ENCODE measurements at regions not wholly inside any gene's neighbourhood (a gene's known extent, or its start where the extent isn't known, plus 50 kb on each side); places are given as distances from the start of the nearest gene placed in this dataset.
"Not testable (repeated sequence)": the region's sequence is repeated elsewhere in the genome, so short reads cannot be mapped to it uniquely, and the experiment has no call there.

- DNase-seq (ENCODE audit: low spot score): not testable (repeated sequence)
Measured at GRCh38 chr7:65510187-65510538, 136.5 kb downstream of the ZNF92 start.

DNA sequence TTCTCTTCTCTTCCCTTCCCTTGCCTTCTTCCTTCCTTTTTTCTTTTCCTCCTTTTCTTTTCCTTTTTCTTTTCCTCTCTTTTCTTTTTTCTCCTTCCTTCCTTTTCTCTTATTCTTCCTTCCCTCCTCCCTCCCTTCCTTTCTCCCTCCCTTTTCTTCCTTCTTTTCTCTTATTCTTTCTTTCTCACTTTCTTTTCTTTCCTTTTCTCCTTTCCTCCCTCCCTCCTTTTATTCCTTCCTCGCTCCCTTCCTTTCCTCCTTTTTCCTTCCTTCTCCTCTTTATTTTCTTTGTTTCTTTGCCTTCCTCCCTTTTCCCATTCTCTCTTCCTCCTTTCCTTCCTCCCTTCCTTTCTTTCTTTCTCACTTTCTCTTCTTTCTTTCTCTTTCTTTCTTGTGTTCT lies 146.1 kb downstream of the ZNF92 start:
- not testable (repeated sequence) for DNase-seq (ENCODE audit: low spot score)

- DNase-seq (ENCODE audit: low spot score): not testable (repeated sequence)
Measured at GRCh38 chr7:65545465-65546161, 172.0 kb downstream of the ZNF92 start.

GRCh38 chr7:65549589-65550443 lies 176.2 kb downstream of the ZNF92 start:
- DNase-seq (ENCODE audit: low spot score): not testable (repeated sequence)

DNA sequence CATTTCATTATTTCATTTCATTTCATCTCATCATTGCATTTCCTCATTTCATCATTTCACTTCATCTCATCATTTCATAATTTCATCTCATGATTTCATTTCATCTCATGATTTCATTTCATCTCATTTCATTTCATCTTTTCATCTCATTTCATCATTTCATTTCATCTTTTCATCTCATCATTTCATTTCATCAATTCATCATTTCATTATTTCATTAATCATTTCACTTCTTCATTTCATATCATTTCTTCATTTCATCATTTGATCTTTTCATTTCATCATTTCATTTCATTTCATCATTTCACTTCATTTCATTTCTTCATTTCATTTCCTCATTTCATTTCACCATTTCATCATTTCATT lies 176.8 kb downstream of the ZNF92 start:
- DNase-seq (ENCODE audit: low spot score): not testable (repeated sequence)

DNA sequence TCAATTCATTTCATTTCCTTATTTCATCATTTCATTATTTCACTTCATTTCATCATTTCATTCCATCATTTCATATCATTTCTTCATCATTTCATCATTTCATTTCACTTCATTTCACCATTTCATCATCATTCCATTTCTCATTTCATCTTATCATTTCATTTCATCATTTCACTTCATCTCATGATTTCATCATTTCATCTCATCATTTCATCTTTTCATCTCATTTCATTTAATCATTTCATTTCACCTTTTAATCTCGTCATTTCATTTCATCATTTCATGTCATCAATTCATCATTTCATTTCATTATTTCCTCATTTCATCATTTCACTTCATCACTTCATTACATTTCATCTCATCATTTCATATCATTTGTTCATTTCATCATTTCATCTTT lies 177.4 kb downstream of the ZNF92 start:
- not testable (repeated sequence) for DNase-seq (ENCODE audit: low spot score)

GRCh38 chr7:65554553-65555476 lies 181.2 kb downstream of the ZNF92 start:
- not testable (repeated sequence) for DNase-seq (ENCODE audit: low spot score)

DNA sequence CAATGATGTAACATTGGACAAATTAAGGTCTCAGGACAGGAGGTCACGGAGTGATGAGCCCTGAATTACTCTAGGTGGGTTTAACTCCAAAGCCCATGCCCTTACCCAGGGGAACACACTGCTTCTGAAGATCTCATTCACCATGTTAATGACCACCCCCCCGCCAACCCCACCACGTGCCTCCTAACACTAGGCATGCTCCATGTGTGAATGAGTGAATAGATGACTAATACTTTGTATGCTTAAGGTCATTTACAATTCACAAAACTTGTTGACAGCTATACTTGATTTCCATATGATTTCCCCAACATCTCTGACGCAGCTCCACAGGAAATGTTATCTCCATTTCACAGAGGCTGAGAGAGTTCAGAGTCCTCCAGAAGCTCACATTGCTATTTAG lies 184.9 kb downstream of the ZNF92 start:
- DNase-seq (ENCODE audit: low spot score): not testable (repeated sequence)

- DNase-seq (ENCODE audit: low spot score): not testable (repeated sequence)
Measured at GRCh38 chr7:65561786-65562372, 188.2 kb downstream of the ZNF92 start.

DNA sequence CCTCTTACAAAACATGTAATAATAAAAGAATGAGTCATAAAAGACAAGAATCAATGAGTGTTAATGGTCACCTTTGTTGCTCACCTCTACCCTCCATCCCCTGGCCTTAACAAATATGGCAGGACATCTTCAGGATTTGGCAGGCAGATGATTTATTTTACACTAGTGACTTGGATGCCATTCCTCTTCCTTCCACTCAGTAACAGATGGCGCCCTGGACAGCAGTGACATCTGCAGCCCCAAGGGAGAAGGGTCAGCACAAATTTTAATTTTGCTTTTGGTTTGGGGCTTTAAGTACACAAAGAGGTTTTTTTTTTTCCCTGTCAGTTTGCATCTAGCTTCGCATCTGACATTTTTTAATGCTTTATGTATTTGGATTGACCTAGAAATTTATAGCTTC lies 188.9 kb downstream of the ZNF92 start:
- not testable (repeated sequence) for DNase-seq (ENCODE audit: low spot score)

DNA sequence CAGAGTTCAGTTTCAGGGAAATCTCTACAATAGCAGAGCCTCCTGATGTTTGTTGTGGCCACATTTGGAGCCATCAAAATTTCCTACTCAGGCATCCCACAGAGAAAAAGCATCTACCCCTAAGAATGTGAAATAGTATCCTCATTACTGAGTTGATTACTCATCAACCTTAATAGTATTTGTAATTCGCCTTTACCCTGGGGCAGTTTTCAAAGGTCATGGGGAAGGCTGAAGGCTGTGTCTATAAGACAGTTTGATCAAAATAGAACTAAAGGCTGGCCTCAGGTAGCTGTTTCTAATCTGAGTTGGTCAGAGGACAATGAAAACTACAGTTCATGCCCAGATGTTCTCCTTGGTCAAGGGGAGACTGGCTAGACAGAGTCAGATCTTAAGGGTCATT lies 189.7 kb downstream of the ZNF92 start:
- not testable (repeated sequence) for DNase-seq (ENCODE audit: low spot score)

GRCh38 chr7:65568226-65568625 lies 194.6 kb downstream of the ZNF92 start:
- not testable (repeated sequence) for DNase-seq (ENCODE audit: low spot score)

DNA sequence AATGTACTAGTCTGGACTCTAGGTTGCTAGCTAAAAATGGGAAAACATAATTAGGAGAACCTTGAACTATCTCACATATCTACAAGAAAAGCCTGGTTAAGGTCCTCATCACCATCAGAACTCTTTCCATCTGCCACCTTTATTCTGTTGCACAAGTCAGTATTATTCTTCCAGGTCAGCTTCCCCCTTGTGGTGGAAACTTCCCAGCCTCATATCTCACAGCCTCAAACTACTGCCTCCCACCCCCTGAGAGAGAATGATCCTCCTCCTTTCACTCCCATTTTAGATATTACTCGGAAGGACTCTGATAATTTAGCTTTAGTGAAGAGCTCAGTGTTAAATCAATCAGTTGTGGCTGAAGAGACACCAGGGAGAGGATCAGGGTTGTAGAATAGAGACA lies 197.3 kb downstream of the ZNF92 start:
- not testable (repeated sequence) for DNase-seq (ENCODE audit: low spot score)

GRCh38 chr7:65572581-65572980 lies 198.9 kb downstream of the ZNF92 start:
- not testable (repeated sequence) for DNase-seq (ENCODE audit: low spot score)

DNA sequence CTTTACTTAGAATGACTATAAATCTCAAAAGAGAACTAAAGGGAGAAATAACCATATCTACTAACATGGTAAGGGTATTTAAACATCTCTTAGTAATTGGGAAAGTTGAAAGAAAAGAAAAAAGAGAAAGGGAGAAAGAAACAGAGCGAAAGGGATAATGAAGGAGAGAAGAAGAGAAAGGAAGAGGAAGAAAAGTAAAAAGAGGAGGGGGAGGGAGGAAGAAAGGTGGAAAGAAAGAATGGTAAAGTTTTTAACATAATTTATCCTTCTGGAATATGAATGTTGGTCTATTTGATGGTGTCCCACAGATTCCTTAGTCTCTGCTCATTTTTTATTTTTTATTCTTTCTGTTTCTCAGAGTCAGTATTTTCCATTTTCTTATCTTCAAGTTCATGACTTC lies 202.7 kb downstream of the ZNF92 start:
- DNase-seq (ENCODE audit: low spot score): not testable (repeated sequence)

- DNase-seq (ENCODE audit: low spot score): not testable (repeated sequence)
Measured at GRCh38 chr7:65582518-65583119, 209.0 kb downstream of the ZNF92 start.

GRCh38 chr7:65602495-65602894 lies 228.8 kb downstream of the ZNF92 start:
- not testable (repeated sequence) for DNase-seq (ENCODE audit: low spot score)

GRCh38 chr7:65609131-65609530 lies 235.5 kb downstream of the ZNF92 start:
- DNase-seq (ENCODE audit: low spot score): no peak

DNA sequence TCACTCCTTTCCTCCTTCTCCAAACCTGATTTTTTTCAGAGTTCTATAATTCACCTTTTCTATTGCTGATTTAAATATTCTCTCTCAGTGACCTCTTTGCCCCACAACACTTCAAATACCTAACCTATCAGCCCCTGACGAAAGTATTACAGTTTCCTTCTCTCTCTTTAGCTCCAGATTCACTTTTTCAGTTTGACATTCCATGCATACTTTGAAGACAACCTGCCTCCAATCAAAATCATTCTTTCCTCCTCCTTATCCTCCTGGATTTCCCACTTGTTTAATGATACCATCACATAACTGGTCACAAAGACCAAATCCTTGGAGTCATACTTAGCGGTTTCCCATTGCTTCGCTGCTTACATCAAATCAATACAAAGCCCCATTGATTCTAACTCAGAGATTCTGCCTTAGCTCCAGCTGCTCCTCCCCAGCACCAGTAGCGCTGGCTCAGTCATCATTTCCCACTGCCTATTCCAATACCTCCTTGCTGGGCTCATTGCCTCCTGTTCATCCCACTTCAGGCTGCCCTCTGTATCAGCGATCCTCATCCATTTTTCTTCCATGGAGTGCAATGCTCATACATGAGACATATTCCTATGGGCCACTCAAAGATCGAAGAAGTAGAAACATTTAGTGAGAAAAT lies 240.1 kb downstream of the ZNF92 start:
- not testable (repeated sequence) for DNase-seq (ENCODE audit: low spot score)

DNA sequence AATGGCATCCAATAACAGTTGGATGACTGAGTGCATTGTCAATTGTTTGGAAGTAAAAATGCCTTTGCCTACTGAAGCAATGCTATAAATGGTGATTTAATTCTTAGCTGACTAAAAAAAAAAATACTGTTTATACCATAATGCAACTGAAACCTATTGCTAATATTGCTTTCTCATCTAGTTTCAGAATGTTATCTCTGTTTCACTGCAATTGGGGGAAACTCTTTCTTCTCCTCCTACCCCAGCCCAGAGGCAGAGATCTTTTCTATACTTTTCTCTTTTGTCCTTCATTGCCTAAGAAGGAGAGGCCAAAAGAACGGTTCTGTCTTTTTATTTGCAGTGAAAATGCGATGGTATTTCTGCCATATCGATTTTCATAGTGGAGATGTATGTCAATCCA lies 242.5 kb downstream of the ZNF92 start:
- not testable (repeated sequence) for DNase-seq (ENCODE audit: low spot score)
